ENCODE measurements at regions not wholly inside any gene's neighbourhood (a gene's known extent, or its start where the extent isn't known, plus 50 kb on each side); places are given as distances from the start of the nearest gene placed in this dataset.

- intact Hi-C loops (cut with micrococcal nuclease), result no loop called here
- no peak for DNase-seq (ENCODE audit: low read depth, low spot score)
- no TSS peak for BruUV-seq (replicated peaks)
- Histone ChIP-seq H3K4me1 (ENCODE audit: control insufficient read depth, extremely low read depth, insufficient read depth, low read length) (no peaks in the 10 kb centered on the region), H3K27ac (ENCODE audit: insufficient read depth, low read depth, low read length) (no peak overlapping the region), H3K4me3 (replicated peaks in 1 of 3; ENCODE audit: insufficient read depth in 1 of 3, low read depth in 1 of 3, low read length in 3 of 3) (no peak overlapping the region), H2AFZ (ENCODE audit: low read depth, low read length) (no peak overlapping the region), H3K9me3 (replicated peaks; ENCODE audit: control insufficient read depth, insufficient read depth, low read length) (no peaks in the 10 kb centered on the region), H3K9ac (replicated peaks; ENCODE audit: extremely low read depth, insufficient read depth, low read length) (no peak overlapping the region), H4K20me1 (replicated peaks; ENCODE audit: control insufficient read depth, extremely low read depth, insufficient read depth, low read length) (no peaks in the 10 kb centered on the region), H3K4me2 (ENCODE audit: insufficient read depth, low read length) (no peak overlapping the region), H3K79me2 (ENCODE audit: control insufficient read depth, insufficient read depth, low read length) (no peaks in the 10 kb centered on the region), H3K9me1 (replicated peaks; ENCODE audit: control insufficient read depth, extremely low read depth, insufficient read depth, low read length) (no peaks in the 10 kb centered on the region), H3K36me3 (ENCODE audit: control insufficient read depth in 2 of 2, extremely low read depth in 1 of 2, insufficient read depth in 2 of 2, low read length in 2 of 2) (no peaks in the 10 kb centered on the region), H3K27me3 (ENCODE audit: control insufficient read depth in 2 of 2, insufficient read depth in 2 of 2, low read length in 2 of 2) (peaks cover 2 to 5% of the 10 kb centered on the region in 2 experiments)
- FAIRE-seq, result no peak
- TF ChIP-seq MAX (IDR thresholded peaks at IDR 0.05; ENCODE audit: insufficient read depth, insufficient read length) (no peak), CTCF (IDR thresholded peaks at IDR 0.05; ENCODE audit: extremely low read depth in 1 of 2, insufficient read depth in 1 of 2, low read depth in 1 of 2, low read length in 2 of 2) (no peak), POLR2AphosphoS5 (IDR thresholded peaks at IDR 0.05; ENCODE audit: insufficient read depth, low read depth, low read length) (no peak), GATA2 (IDR thresholded peaks at IDR 0.05; ENCODE audit: insufficient read depth, insufficient read length, low read depth, low read length) (no peak), MYC (IDR thresholded peaks at IDR 0.05; ENCODE audit: low read depth, low read length) (no peak), POLR2A (IDR thresholded peaks at IDR 0.05; ENCODE audit: low read depth, low read length) (no peak), FOS (IDR thresholded peaks at IDR 0.05; ENCODE audit: borderline replicate concordance, insufficient read depth, low read length) (no peak), EZH2 (IDR thresholded peaks at IDR 0.05; ENCODE audit: borderline replicate concordance, low read depth, low read length, severe bottlenecking) (no peak), JUN (IDR thresholded peaks at IDR 0.05; ENCODE audit: borderline replicate concordance, insufficient read depth, insufficient read length, low read depth) (no peak)
- ChIA-PET CTCF (interaction anchor here (0.6 kb wide), 1 partner anchor 1725 kb away, joined by 3 read pairs; no protein-coding TSS in a partner anchor), POLR2A (interaction anchor here (0.6 kb wide), 1 partner anchor 9 kb away, joined by 4 read pairs; no protein-coding TSS in a partner anchor)
- dilution Hi-C loops (cut with MboI; ENCODE audit: extremely low pct_ligation_motif_present, low sequenced_read_pairs), result no loop called here
Measured at GRCh38 chr14:37720131-37720530, 124.7 kb downstream of the TTC6 start.
